ENCODE measurements at regions not wholly inside any gene's neighbourhood (a gene's known extent, or its start where the extent isn't known, plus 50 kb on each side); places are given as distances from the start of the nearest gene placed in this dataset.
A peak's percentile ranks its signal among the peaks of the same experiment; 100 is the strongest.

GRCh38 chr14:61627612-61628011 is 67.7 kb upstream of the HIF1A start:
- ATAC-seq: no peak

GRCh38 chr14:61628016-61628725 is 67.1 kb upstream of the HIF1A start:
- ATAC-seq: no peak

- no peak for ATAC-seq
Measured at GRCh38 chr14:61630399-61631044, 64.8 kb upstream of the HIF1A start.

- no peak for ATAC-seq
Measured at GRCh38 chr14:61631045-61631687, 64.1 kb upstream of the HIF1A start.

- ATAC-seq: no peak
Measured at GRCh38 chr14:61632401-61632800, 62.9 kb upstream of the HIF1A start.

- no peak for ATAC-seq
Measured at GRCh38 chr14:61632807-61633206, 62.5 kb upstream of the HIF1A start.

GRCh38 chr14:61636291-61636690 is 59.0 kb upstream of the HIF1A start:
- no peak for ATAC-seq

- ATAC-seq: no peak
Measured at GRCh38 chr14:61636779-61637178, 58.5 kb upstream of the HIF1A start.

- ATAC-seq: no peak
Measured at GRCh38 chr14:61638595-61639387, 56.5 kb upstream of the HIF1A start.

GRCh38 chr14:61640158-61641136 is 54.9 kb upstream of the HIF1A start:
- no peak for ATAC-seq

GRCh38 chr14:61641914-61642613 is 53.2 kb upstream of the HIF1A start:
- peak; percentile 91 for ATAC-seq

- peak; percentile 58 for ATAC-seq
Measured at GRCh38 chr14:61642614-61642982, 52.7 kb upstream of the HIF1A start.

GRCh38 chr14:61643555-61643954 is 51.8 kb upstream of the HIF1A start:
- no peak for ATAC-seq

GRCh38 chr14:61644175-61644574 is 51.1 kb upstream of the HIF1A start:
- no peak for ATAC-seq

GRCh38 chr14:61644834-61645233 is 50.5 kb upstream of the HIF1A start:
- ATAC-seq: no peak

- no peak for ATAC-seq
Measured at GRCh38 chr14:61645247-61645646, 50.1 kb upstream of the HIF1A start.
